Bronchial epithelial cell (primary cell): ENCODE measurements at regions not wholly inside any gene's neighbourhood (a gene's known extent, or its start where the extent isn't known, plus 50 kb on each side); places are given as distances from the start of the nearest gene placed in this dataset.
A peak's percentile ranks its signal among the peaks of the same experiment; 100 is the strongest.

Experiments
- DNase-seq: peaks from one replicate; pipeline ENCODE4 v3.0.0-alpha.2; 2010; ENCODE audit warnings: low read depth
- FAIRE-seq: peaks from 2 replicates; lab custom pipeline; 2011; peaks lifted over from hg19 to GRCh38; lab: Jason Lieb, UNC
- H3K27me3 ChIP-seq: 2 replicates; pipeline ENCODE4 v1.5.1; 2011; ENCODE audit warnings: low read length; ENCODE audit not compliant: control insufficient read depth, insufficient read depth
- H3K36me3 ChIP-seq: 2 replicates; pipeline ENCODE4 v1.5.1; 2011; ENCODE audit warnings: low read length; ENCODE audit not compliant: control insufficient read depth, insufficient read depth
- H3K4me3 ChIP-seq: 2 replicates; pipeline ENCODE4 v1.5.1; 2011; ENCODE audit warnings: mild to moderate bottlenecking, low read depth, low read length, control low read depth
- CTCF ChIP-seq: IDR thresholded peaks from 2 replicates; pipeline ENCODE4 v1.5.1; 2011; ENCODE audit warnings: mild to moderate bottlenecking, moderate library complexity, low read length, control low read depth, inconsistent platforms; ENCODE audit not compliant: insufficient read depth, severe bottlenecking

GRCh38 chr4:98754736-98755135 lies 96.3 kb upstream of the TSPAN5 start:
- no peak for DNase-seq
- no peak for TF ChIP-seq CTCF
- no peak overlapping the region for H3K4me3 ChIP-seq
- no peaks in the 10 kb centered on the region for H3K27me3 ChIP-seq
- no peak for FAIRE-seq
- no peaks in the 10 kb centered on the region for H3K36me3 ChIP-seq

GRCh38 chr4:98749206-98749605 lies 90.8 kb upstream of the TSPAN5 start:
- DNase-seq (no peak), FAIRE-seq (no peak)
- Histone ChIP-seq H3K4me3 (no peak overlapping the region), H3K27me3 (no peaks in the 10 kb centered on the region), H3K36me3 (no peaks in the 10 kb centered on the region)
- no peak for TF ChIP-seq CTCF

GRCh38 chr4:98748609-98749008 lies 90.2 kb upstream of the TSPAN5 start:
- TF ChIP-seq CTCF = no peak
- no peak for DNase-seq
- H3K36me3 ChIP-seq = no peaks in the 10 kb centered on the region
- H3K4me3 ChIP-seq = no peak overlapping the region
- H3K27me3 ChIP-seq = no peaks in the 10 kb centered on the region
- no peak for FAIRE-seq

- DNase-seq = no peak
- FAIRE-seq = peak; percentile 7
- no peaks in the 10 kb centered on the region for H3K36me3 ChIP-seq
- H3K27me3 ChIP-seq = no peaks in the 10 kb centered on the region
- no peak for TF ChIP-seq CTCF
- no peak overlapping the region for H3K4me3 ChIP-seq
These were observed 89.1 kb upstream of the TSPAN5 start for GRCh38 chr4:98747393-98748091.

- FAIRE-seq (no peak), DNase-seq (no peak)
- Histone ChIP-seq H3K4me3 (no peak overlapping the region), H3K27me3 (no peaks in the 10 kb centered on the region), H3K36me3 (no peaks in the 10 kb centered on the region)
- TF ChIP-seq CTCF = no peak
These were observed 88.5 kb upstream of the TSPAN5 start for GRCh38 chr4:98746936-98747335.

- TF ChIP-seq CTCF = no peak
- Histone ChIP-seq H3K27me3 (no peaks in the 10 kb centered on the region), H3K4me3 (no peak overlapping the region), H3K36me3 (no peaks in the 10 kb centered on the region)
- no peak for FAIRE-seq
- DNase-seq = no peak
These were observed 88.1 kb upstream of the TSPAN5 start for GRCh38 chr4:98746530-98746929.
